Natural killer cell (primary cell): ENCODE measurements at regions not wholly inside any gene's neighbourhood (a gene's known extent, or its start where the extent isn't known, plus 50 kb on each side); places are given as distances from the start of the nearest gene placed in this dataset.

Experiments
- ATAC-seq, 3 donors: fragments of 150-1000 bp in 2 of 3; fragments of 200-7000 bp in 1 of 3; cut with Tn5 transposase; 1 replicate in 1 of 3; 2 replicates in 2 of 3; pipeline ENCODE4 v1.10.0; 2021; ENCODE audit warnings: mild to moderate bottlenecking in 2 of 3, moderate library complexity in 2 of 3
- DNase-seq, 2 donors: peaks; one replicate each; pipeline versions ENCODE4 v3.0.0 to v3.0.0-alpha.2; 2013 to 2021; ENCODE audit warnings: mixed read lengths in 1 of 2
- H3K27ac ChIP-seq: one replicate; pipeline ENCODE4 v1.5.1; 2013; ENCODE audit warnings: mild to moderate bottlenecking, low read length
- H3K27me3 ChIP-seq: one replicate; pipeline ENCODE4 v1.6.1; 2013; ENCODE audit warnings: low read length; ENCODE audit not compliant: control insufficient read depth, insufficient read depth
- H3K36me3 ChIP-seq: one replicate; pipeline ENCODE4 v1.6.1; 2013; ENCODE audit warnings: low read length; ENCODE audit not compliant: control insufficient read depth, insufficient read depth
- H3K4me1 ChIP-seq: one replicate; pipeline ENCODE4 v1.6.1; 2013; ENCODE audit warnings: low read length; ENCODE audit not compliant: control insufficient read depth, insufficient read depth
- H3K4me3 ChIP-seq: one replicate; pipeline ENCODE4 v1.5.1; 2013; ENCODE audit warnings: low read length
- H3K9me3 ChIP-seq: one replicate; pipeline ENCODE4 v1.6.1; 2013; ENCODE audit warnings: low read length; ENCODE audit not compliant: control insufficient read depth, insufficient read depth
- H3K27ac Mint-ChIP-seq, 2 donors: one replicate each; pipeline ENCODE4 v1.8.0; 2022; ENCODE audit warnings: mild to moderate bottlenecking in 2 of 2, mixed read lengths in 2 of 2, moderate library complexity in 1 of 2
- H3K27me3 Mint-ChIP-seq, 2 donors: one replicate each; pipeline ENCODE4 v1.8.0; 2022; ENCODE audit warnings: low read depth in 2 of 2, mixed read lengths in 2 of 2
- H3K36me3 Mint-ChIP-seq: one replicate; pipeline ENCODE4 v1.8.0; 2022; ENCODE audit warnings: mixed read lengths
- H3K4me1 Mint-ChIP-seq, 2 donors: one replicate each; pipeline ENCODE4 v1.8.0; 2022; ENCODE audit warnings: mixed read lengths in 2 of 2
- H3K4me3 Mint-ChIP-seq: one replicate; pipeline ENCODE4 v1.8.0; 2022; ENCODE audit warnings: mild to moderate bottlenecking, moderate library complexity, mixed read lengths
- H3K9me3 Mint-ChIP-seq, 2 donors: one replicate each; pipeline ENCODE4 v1.8.0; 2022; ENCODE audit warnings: mixed read lengths in 2 of 2
- CTCF ChIP-seq: fragments of 200-600 bp; IDR thresholded peaks from one replicate; pipeline ENCODE4 v1.8.0; 2022; ENCODE audit warnings: antibody characterized with exemption
- WGBS: methylation state at CpG from one replicate; pipeline ENCODE4 v1.1.7; 2013; ENCODE audit warnings: missing lambda C conversion rate; ENCODE audit not compliant: insufficient coverage; 5-methylcytosine and 5-hydroxymethylcytosine counted together
- intact Hi-C: fragments of 100-400 bp; cut with micrococcal nuclease; formaldehyde crosslinking; loops from one replicate; pipeline ENCODE4 v1.14.2; 2022

DNA sequence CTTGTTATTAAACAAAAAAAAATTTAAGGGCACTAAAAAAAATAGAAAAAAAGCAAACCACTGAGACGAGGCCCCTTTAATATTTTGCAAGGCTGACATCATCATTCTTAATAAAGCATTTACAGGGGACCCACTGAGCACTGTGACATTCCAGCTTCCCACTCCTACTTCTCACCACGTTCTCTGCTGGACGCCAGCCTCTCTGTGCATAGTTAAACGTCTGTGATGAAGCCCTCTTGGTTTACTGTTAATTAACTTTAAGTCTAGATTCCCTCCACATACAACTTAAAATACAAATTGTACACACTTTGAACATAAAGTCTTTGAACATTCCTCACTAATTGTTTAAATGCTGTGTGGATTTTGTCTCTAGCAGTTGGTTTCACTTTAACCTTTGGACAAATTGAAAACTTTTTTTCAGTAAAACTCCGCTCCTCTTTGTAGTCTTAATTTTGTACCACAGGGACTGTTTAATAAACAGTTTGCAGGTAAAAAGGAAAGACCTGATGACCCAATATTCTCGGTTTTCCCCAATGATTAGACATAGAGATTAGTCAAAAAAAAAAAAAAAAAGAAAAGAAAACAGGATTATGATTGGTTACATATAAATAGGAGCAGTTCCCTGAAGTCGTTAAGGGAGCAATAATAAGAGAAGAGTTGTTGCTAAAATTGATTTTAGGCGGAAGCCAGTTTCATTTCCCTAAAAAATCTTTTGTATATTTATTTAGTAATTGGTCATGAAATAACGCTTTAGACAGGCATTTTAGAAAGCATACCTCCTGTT is 219.8 kb downstream of the MZT1 start:
- Mint-ChIP-seq H3K4me1 (no peaks in the 10 kb centered on the region), H3K27ac (no peak overlapping the region), H3K9me3 (peaks cover 2 to 4% of the 10 kb centered on the region in 2 donors), H3K36me3 (no peaks in the 10 kb centered on the region), H3K4me3 (no peak overlapping the region), H3K27me3 (no peaks in the 10 kb centered on the region)
- Histone ChIP-seq H3K36me3 (no peaks in the 10 kb centered on the region), H3K27ac (no peak overlapping the region), H3K9me3 (no peaks in the 10 kb centered on the region), H3K4me1 (no peaks in the 10 kb centered on the region), H3K27me3 (no peaks in the 10 kb centered on the region), H3K4me3 (no peak overlapping the region)
- ATAC-seq (no peak), DNase-seq (no peak)
- intact Hi-C loops: no loop called here
- WGBS: 80% methylated on average over 9 of the region's 9 CpGs
- TF ChIP-seq CTCF: no peak

DNA sequence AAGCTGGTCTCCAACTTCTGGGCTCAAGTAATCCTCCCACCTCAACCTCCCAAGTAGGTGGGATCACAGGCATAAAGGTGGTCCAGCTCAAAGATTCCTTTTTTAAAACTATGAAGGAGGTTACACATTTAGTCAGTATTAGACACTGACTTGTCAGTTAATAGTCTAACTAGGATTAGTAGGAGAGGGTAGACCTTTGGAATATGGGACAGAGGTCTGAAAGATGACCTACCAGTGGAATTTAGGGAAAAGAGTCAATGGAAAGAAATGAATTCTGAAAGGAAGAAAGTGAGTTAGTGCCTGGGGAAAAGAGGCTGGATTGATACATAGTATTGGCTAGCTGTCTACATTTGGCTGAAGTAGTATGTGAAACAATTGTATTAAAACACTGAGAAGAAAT is 220.7 kb downstream of the MZT1 start:
- Histone ChIP-seq H3K36me3 (no peaks in the 10 kb centered on the region), H3K4me1 (no peaks in the 10 kb centered on the region), H3K27ac (no peak overlapping the region), H3K9me3 (no peaks in the 10 kb centered on the region), H3K27me3 (no peaks in the 10 kb centered on the region), H3K4me3 (no peak overlapping the region)
- H3K27ac Mint-ChIP-seq: no peak overlapping the region
- no peaks in the 10 kb centered on the region for H3K4me1 Mint-ChIP-seq
- intact Hi-C loops: no loop called here
- no peak for DNase-seq
- no peak for TF ChIP-seq CTCF
- H3K36me3 Mint-ChIP-seq: no peaks in the 10 kb centered on the region
- H3K9me3 Mint-ChIP-seq: peaks cover 2 to 4% of the 10 kb centered on the region in 2 donors
- H3K27me3 Mint-ChIP-seq: no peaks in the 10 kb centered on the region
- no peak overlapping the region for H3K4me3 Mint-ChIP-seq
- no peak for ATAC-seq

- Mint-ChIP-seq H3K9me3 (peaks cover 2 to 4% of the 10 kb centered on the region in 2 donors), H3K27ac (no peak overlapping the region), H3K4me3 (no peak overlapping the region), H3K36me3 (no peaks in the 10 kb centered on the region), H3K4me1 (no peaks in the 10 kb centered on the region), H3K27me3 (no peaks in the 10 kb centered on the region)
- Histone ChIP-seq H3K4me1 (no peaks in the 10 kb centered on the region), H3K36me3 (no peaks in the 10 kb centered on the region), H3K27ac (no peak overlapping the region), H3K4me3 (no peak overlapping the region), H3K27me3 (no peaks in the 10 kb centered on the region), H3K9me3 (no peaks in the 10 kb centered on the region)
- no peak for ATAC-seq
- TF ChIP-seq CTCF: no peak
- DNase-seq: no peak
- intact Hi-C loops: no loop called here
Measured at GRCh38 chr13:72505376-72505775, 222.1 kb downstream of the MZT1 start.
